Mammary epithelial cell (primary cell): ENCODE measurements at regions not wholly inside any gene's neighbourhood (a gene's known extent, or its start where the extent isn't known, plus 50 kb on each side); places are given as distances from the start of the nearest gene placed in this dataset.

Experiments
- CTCF ChIP-seq, 2 donors: IDR thresholded peaks in 1 of 2; conservative IDR thresholded peaks in 1 of 2; 2 replicates each; pipeline ENCODE4 v1.5.1; 2011 to 2012; ENCODE audit warnings: inconsistent platforms in 2 of 2, low read length in 2 of 2, mild to moderate bottlenecking in 2 of 2, control low read depth in 1 of 2, low read depth in 1 of 2; ENCODE audit not compliant: insufficient read depth in 1 of 2; ENCODE audit errors: extremely low read depth in 1 of 2
- EZH2 ChIP-seq: IDR thresholded peaks from 2 replicates; pipeline ENCODE4 v1.6.1; 2012; ENCODE audit warnings: low read length, inconsistent platforms, borderline replicate concordance

- no peak for TF ChIP-seq CTCF (conservative IDR thresholded peaks at IDR 0.05 in 1 of 2, IDR thresholded peaks at IDR 0.05 in 1 of 2; ENCODE audit: extremely low read depth in 1 of 2, insufficient read depth in 1 of 2, low read depth in 1 of 2, low read length in 2 of 2)
- TF ChIP-seq EZH2 = no peak
Measured at GRCh38 chr5:124156415-124156996, 589.9 kb downstream of the ZNF608 start.
